ENCODE measurements at regions not wholly inside any gene's neighbourhood (a gene's known extent, or its start where the extent isn't known, plus 50 kb on each side); places are given as distances from the start of the nearest gene placed in this dataset.
A peak's percentile ranks its signal among the peaks of the same experiment; 100 is the strongest.
"Not testable (repeated sequence)": the region's sequence is repeated elsewhere in the genome, so short reads cannot be mapped to it uniquely, and the experiment has no call there.

DNA sequence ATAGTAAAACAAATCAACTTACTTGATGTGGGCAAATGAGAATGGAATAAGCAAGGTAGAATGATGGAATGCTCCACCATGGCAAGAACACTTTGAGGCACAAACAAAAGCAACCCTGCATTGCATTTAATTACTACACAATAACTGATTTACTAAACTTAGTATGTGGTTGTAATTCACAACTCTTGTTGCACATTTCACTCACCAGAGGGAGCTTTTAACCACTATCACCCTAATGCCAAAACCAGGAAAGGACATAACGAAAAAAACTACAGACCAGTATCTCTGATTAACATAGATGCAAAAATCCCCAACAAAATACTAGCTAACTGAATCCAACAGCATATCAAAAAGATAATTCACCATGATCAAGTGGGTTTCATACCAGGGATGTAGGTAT lies 659.8 kb downstream of the CPS1 start:
- DNase-seq (ENCODE audit: low read depth in 2 of 2), result peak in 1 of 2 donors; percentile 11

DNA sequence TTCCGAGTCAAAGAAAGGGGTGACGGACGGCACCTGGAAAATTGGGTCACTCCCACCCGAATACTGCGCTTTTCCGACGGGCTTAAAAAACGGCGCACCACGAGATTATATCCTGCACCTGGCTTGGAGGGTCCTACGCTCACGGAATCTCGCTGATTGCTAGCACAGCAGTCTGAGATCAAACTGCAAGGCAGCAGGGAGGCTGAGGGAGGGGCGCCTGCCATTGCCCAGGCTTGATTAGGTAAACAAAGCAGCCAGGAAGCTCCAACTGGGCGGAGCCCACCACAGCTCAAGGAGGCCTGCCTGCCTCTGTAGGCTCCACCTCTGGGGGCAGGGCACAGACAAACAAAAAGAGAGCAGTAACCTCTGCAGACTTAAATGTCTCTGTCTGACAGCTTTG lies 663.1 kb downstream of the CPS1 start:
- not testable (repeated sequence) for DNase-seq (ENCODE audit: low read depth in 2 of 2)

DNA sequence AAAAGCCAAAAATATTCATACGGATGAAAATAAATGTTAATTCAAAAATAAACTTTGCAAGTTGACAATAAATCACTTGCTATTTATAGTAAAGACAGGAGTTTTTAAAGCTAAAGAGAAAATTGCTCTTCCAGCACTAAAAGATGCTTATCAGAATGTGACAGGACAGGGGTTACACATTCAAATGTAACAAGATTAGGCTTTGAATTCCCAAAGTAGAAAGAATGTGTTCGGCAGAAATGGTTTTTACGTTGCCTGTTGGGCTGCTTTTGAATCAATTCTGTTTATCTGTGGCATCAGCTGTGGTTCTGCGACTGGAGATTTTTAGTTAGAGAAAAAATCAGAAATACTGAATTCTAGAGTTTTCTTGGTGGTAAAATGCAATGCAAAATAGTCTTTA lies 669.4 kb downstream of the CPS1 start:
- DNase-seq (ENCODE audit: low read depth in 2 of 2), result no peak

DNA sequence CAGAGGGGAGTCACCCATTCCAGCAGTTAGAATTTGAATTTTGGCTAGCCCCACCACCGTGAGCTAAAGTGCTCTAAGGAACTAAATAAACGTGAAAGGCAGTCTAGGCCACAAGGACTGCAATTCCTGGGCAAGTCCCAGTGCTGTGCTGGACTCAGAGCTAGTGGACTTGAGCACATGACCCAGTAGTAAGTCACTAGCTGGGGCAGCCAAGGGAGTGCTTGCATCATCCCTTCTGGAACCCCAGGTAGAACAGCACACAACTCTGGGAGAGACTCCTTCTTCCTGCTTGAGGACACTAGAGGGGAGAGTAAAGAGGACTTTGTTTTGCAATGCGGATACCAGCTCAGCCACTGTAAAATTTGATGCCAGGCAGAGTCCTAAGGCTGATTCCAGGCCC lies 672.2 kb downstream of the CPS1 start:
- no peak for DNase-seq (ENCODE audit: low read depth in 2 of 2)

DNA sequence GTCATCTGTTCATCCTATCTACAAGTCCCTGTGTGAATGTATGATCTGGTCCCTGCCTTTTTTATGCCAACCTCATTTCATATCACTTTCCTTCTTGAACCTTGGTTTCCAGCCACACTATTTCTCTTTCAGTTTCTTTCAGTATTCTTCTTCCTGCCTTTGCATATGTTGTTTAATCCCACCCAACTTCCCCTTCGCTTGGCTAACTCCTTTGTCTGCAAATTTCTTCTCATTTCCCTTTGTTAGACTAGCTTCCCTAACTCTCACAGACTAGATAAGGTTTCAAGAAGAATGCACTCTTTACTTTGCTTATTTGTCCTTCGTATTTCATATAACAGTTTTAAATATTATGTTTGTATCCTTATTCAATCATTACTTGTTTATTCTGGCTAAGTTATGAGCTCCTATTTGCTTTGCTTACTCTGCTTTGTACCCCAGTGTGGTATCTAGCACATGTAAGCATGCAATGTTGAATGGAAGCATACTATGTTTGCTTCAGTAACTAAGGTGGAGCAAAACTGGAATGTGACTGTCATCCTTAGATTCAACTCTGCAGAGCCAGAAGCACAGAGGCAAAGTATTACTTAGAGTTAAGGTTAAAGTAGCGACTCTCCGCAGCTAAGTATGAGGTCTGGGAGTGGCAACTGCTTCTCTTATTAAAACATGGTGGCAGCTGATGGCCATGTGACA lies 681.3 kb downstream of the CPS1 start:
- DNase-seq (ENCODE audit: low read depth in 2 of 2), result no peak

DNA sequence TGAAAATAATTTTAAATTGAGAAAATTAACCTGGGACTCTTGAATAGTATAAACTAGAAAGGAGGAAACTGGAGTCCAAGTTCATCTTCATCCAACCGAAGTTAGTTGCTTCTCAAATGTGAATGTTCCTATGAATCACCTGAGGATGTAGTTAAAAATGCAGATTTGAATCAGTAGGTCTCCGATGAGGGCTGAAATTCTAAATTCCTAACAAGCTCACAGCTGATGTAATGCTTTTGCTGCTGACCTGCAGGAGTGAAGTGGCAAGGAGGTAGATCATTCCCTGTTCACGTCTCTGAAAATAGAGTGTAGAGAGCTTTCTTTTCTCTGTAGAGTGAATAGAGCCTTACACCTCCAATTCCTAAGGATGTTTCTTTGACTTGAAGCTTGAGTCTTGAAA lies 685.5 kb downstream of the CPS1 start:
- no peak for DNase-seq (ENCODE audit: low read depth in 2 of 2)

DNA sequence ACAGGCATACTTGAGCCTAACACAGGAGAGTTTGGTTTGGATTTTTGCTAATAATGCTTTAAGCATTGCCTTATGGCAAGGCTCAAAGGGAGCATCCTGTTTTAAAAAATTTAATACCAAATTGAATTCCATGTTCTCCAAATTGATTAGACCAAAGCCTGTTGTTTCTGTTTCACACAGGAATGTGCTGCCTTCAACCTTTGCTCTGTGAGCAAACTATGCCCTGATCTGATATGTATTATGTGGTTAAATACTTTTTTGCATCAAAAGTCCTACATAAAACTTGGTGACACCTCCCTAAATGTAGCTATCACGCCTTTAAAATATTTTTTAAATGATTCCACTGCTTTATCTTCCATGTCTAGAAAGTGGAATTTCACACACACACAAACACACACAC lies 691.4 kb downstream of the CPS1 start:
- DNase-seq (ENCODE audit: low read depth in 2 of 2), result no peak

DNA sequence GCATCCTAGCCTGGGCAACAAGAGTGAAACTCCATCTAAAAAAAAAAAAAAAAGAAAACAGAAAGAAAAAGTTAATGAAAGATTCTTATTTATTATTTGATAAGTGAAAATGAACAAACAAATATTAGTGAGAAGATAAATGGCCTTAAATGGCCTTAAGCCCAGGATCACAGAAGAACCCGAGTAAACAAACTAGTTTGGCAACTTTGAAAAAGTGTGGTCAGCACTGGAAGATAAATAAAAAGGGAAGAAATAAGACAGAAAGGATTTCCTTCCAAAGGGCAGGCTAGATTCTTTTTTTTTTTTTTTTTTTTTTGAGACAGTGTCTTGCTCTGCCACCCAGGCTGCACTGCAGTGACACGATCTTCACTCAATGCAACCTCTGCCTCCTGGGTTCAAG lies 692.4 kb downstream of the CPS1 start:
- no peak for DNase-seq (ENCODE audit: low read depth in 2 of 2)

DNA sequence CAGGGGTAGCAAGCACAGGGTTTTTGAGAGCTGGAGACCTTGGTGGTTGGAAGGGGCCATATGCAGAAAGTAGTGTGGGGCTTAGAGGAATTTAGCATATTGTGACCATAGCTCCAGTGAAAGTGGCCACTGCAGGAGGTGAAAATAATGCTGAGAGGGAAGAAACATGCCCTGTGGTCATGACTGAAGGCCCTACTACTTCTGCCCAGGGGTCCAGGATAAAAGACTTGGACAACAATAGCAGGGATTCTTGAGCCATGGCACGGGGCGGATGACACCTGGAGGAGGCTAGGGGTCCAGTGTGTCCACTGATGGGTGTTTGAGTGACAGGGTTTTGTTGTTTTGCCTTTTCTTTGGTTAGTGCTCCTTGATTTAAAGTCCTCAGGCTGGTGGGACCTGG lies 694.6 kb downstream of the CPS1 start:
- DNase-seq (ENCODE audit: low read depth in 2 of 2), result no peak

DNA sequence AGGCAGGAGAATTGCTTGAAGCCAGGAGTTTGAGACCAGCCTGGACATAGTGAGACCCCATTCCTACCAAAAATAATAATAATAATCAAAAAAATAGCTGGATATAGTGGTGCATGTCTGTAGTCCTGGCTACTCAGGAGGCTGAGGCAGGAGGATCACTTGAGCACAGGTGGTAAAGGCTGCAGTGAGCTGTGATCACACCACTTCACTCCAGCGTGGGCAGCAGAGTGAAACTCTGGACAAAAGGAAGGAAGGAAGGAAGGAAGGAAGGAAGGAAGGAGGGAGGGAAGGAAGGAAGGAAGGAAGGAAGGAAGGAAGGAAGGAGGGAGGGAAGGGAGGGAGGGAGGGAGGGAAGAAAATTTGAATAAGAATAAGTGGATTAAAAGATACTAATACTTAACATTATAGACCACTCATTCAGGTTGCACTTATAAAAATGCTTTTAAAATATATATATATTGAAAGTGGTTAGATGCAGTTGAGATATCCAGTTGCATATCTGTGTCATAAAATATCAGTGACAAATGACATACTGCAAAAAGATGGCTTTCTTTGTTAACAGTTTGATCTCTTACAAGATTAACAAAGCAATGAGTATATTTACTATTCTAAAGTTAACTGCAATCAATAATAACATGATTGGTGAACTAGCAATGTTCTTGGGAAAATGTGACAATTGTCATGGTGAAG lies 702.4 kb downstream of the CPS1 start:
- DNase-seq (ENCODE audit: low read depth in 2 of 2), result no peak

DNA sequence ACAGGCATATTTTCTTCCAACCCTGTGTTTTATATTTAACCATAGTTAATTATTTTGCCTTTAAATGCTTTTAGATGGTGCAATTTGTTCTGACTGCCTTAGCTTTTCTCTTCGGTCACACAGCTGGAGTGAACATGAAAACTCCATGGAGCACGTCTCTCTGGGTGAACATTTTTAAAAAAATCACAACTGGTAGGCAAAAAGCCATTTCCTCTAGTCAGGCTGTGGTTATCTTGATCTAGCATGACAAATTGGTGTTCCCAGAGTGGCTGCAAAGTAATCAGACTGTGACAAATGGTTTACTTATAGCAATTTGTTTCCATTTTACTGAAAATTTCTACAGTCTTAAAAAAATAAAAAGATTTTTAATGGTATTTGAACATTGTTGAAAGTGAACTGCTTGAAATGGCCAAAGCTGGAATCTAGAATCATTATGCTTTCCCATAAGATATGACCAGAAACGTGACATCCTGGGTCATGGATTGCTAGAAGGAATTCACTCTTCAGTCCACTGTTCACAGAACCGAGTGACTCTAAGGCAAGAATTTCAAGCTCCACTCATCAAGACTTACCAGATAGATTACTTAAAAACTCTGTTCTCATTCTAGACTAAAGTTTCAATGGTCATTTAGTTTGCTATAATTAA lies 703.6 kb downstream of the CPS1 start:
- DNase-seq (ENCODE audit: low read depth in 2 of 2), result no peak

DNA sequence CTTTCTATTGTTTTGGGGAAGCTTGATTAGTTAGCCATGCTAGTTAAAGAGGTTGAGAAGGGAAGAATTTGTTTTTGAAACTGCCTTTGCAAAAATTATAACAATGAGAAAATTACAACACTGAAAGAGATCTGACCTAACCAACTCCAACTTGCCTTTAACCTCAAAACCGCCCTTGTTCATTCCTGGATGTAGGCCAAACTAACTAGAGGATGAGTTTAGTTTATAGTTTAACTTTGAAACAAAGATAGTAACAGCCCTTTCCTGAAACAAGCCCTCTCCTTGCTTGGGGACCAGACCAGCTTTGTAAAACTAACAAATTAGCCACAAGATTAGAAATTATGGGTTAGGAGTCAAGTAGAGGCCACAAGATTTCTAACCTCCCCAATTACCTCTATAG lies 713.9 kb downstream of the CPS1 start:
- no peak for DNase-seq (ENCODE audit: low read depth in 2 of 2)

DNA sequence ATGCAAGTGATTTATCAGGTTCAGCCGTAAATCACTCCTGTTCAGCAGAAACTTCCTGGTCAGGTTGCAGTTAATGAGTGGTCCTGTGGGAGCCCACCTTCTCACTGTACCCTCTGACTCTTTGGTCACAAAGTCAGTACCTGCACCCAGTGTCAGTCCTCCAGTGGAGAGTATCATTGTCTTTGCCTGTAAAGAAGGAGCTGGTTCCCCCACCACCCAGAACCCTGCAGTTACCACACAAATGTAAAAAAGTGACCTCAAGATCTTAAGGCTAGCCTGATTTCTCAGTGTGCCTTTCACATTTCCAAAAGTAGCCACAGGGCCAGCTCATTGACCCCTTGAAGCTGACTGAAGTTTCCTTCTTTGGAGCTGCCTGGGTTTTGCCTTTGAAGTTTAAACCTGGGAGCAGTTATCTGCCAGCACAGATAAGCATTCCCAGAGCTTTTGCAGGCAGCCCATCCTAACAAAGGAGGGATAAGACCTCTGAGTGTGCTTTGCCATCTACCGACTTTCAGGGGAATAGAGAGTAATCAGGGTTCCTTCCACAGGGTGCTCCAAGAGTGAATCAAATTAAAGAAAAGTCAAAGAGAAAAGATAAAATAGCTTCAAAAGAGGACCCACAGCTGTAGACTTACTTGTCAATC lies 725.2 kb downstream of the CPS1 start:
- DNase-seq (ENCODE audit: low read depth in 2 of 2), result no peak

DNA sequence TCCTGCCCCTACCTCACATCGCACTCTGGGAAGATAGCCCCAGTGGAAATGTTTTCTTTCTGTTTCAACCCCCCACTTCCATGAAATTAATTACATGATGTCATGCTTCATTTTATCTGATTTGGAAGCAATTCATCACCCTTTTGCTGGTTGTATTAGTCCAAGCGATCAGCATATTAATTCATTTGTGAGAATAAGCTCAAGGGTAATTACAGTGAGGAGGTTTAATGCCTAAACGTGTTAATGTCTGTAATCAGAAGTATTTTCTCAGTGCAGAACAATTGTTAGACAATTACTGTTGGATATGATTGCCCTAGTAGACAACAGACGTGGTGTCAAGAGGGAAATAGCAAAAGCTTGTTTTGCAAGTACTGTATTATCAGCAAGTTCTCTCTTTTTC lies 746.3 kb downstream of the CPS1 start:
- no peak for DNase-seq (ENCODE audit: low read depth in 2 of 2)

DNA sequence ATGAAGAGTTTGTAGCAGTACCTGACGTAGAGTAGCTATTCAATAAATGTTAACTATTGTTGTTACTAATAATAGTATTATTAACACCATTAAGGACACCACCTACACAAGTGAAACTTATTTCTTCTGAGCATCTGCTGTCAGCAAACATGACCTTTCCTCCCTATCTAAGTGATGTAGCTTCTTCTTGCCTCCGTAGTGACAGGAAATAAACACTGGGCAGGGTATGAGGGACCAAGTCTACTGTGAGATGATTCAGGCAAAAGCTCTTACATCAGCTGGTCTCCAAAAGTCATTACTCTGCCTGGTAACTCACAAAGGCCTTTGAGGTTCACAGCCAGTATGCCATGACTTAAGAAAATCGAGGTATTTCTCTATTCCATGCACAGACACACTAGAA lies 750.5 kb downstream of the CPS1 start:
- DNase-seq (ENCODE audit: low read depth in 2 of 2), result no peak

Data from lung microvascular endothelial cell (primary cell).